ENCODE measurements at regions not wholly inside any gene's neighbourhood (a gene's known extent, or its start where the extent isn't known, plus 50 kb on each side); places are given as distances from the start of the nearest gene placed in this dataset.

- Histone ChIP-seq H3K4me3 (ENCODE audit: low read length) (no peak overlapping the region), H3K9ac (ENCODE audit: low read depth, low read length) (no peak overlapping the region), H3K4me2 (ENCODE audit: low read length) (no peak overlapping the region), H3K4me1 (ENCODE audit: control insufficient read depth, insufficient read depth, low read length) (no peaks in the 10 kb centered on the region), H3K27me3 (ENCODE audit: control insufficient read depth, insufficient read depth, low read length) (peaks cover 6% of the 10 kb centered on the region), H3K9me3 (replicated peaks; ENCODE audit: low read length) (no peaks in the 10 kb centered on the region), H3K36me3 (ENCODE audit: insufficient read depth, low read length) (no peaks in the 10 kb centered on the region)
Measured at GRCh38 chr20:60132827-60133670, 174.8 kb downstream of the CDH26 start.

GRCh38 chr20:60135276-60135675 lies 177.1 kb downstream of the CDH26 start:
- H3K27me3 ChIP-seq (ENCODE audit: control insufficient read depth, insufficient read depth, low read length): peaks cover 4% of the 10 kb centered on the region
- H3K4me2 ChIP-seq (ENCODE audit: low read length): no peak overlapping the region
- H3K4me3 ChIP-seq (ENCODE audit: low read length): no peak overlapping the region
- no peaks in the 10 kb centered on the region for H3K36me3 ChIP-seq (ENCODE audit: insufficient read depth, low read length)
- H3K4me1 ChIP-seq (ENCODE audit: control insufficient read depth, insufficient read depth, low read length): no peaks in the 10 kb centered on the region
- H3K9me3 ChIP-seq (replicated peaks; ENCODE audit: low read length): no peaks in the 10 kb centered on the region
- H3K9ac ChIP-seq (ENCODE audit: low read depth, low read length): no peak overlapping the region

- Histone ChIP-seq H3K9me3 (replicated peaks; ENCODE audit: low read length) (no peaks in the 10 kb centered on the region), H3K4me1 (ENCODE audit: control insufficient read depth, insufficient read depth, low read length) (no peaks in the 10 kb centered on the region)
Measured at GRCh38 chr20:60136645-60137401, 178.6 kb downstream of the CDH26 start.

GRCh38 chr20:60137657-60138245 lies 179.5 kb downstream of the CDH26 start:
- Histone ChIP-seq H3K4me2 (ENCODE audit: low read length) (peak overlapping the region; percentile 43), H3K36me3 (ENCODE audit: insufficient read depth, low read length) (no peaks in the 10 kb centered on the region), H3K4me1 (ENCODE audit: control insufficient read depth, insufficient read depth, low read length) (no peaks in the 10 kb centered on the region), H3K9ac (ENCODE audit: low read depth, low read length) (peak overlapping the region; percentile 64), H3K4me3 (ENCODE audit: low read length) (peak overlapping the region; percentile 69), H3K27me3 (ENCODE audit: control insufficient read depth, insufficient read depth, low read length) (peaks cover 9% of the 10 kb centered on the region), H3K9me3 (replicated peaks; ENCODE audit: low read length) (no peaks in the 10 kb centered on the region)

More at GRCh38 chr20:60136645-60137401, 178.6 kb downstream of the CDH26 start:
- H3K36me3 ChIP-seq (ENCODE audit: insufficient read depth, low read length): no peaks in the 10 kb centered on the region
- H3K9ac ChIP-seq (ENCODE audit: low read depth, low read length): no peak overlapping the region
- peaks cover 6% of the 10 kb centered on the region for H3K27me3 ChIP-seq (ENCODE audit: control insufficient read depth, insufficient read depth, low read length)
- no peak overlapping the region for H3K4me2 ChIP-seq (ENCODE audit: low read length)
- H3K4me3 ChIP-seq (ENCODE audit: low read length): no peak overlapping the region

GRCh38 chr20:60138256-60139220 lies 180.3 kb downstream of the CDH26 start:
- H3K36me3 ChIP-seq (ENCODE audit: insufficient read depth, low read length): no peaks in the 10 kb centered on the region
- no peaks in the 10 kb centered on the region for H3K4me1 ChIP-seq (ENCODE audit: control insufficient read depth, insufficient read depth, low read length)
- H3K4me2 ChIP-seq (ENCODE audit: low read length): peak overlapping the region; percentile 43
- peak overlapping the region; percentile 64 for H3K9ac ChIP-seq (ENCODE audit: low read depth, low read length)
- H3K9me3 ChIP-seq (replicated peaks; ENCODE audit: low read length): no peaks in the 10 kb centered on the region
- peak overlapping the region; percentile 69 for H3K4me3 ChIP-seq (ENCODE audit: low read length)
- H3K27me3 ChIP-seq (ENCODE audit: control insufficient read depth, insufficient read depth, low read length): peaks cover 15% of the 10 kb centered on the region

GRCh38 chr20:60139663-60140446 lies 181.6 kb downstream of the CDH26 start:
- Histone ChIP-seq H3K36me3 (ENCODE audit: insufficient read depth, low read length) (no peaks in the 10 kb centered on the region), H3K27me3 (ENCODE audit: control insufficient read depth, insufficient read depth, low read length) (peaks cover 18% of the 10 kb centered on the region), H3K4me3 (ENCODE audit: low read length) (no peak overlapping the region), H3K4me2 (ENCODE audit: low read length) (no peak overlapping the region), H3K9ac (ENCODE audit: low read depth, low read length) (no peak overlapping the region), H3K4me1 (ENCODE audit: control insufficient read depth, insufficient read depth, low read length) (no peaks in the 10 kb centered on the region), H3K9me3 (replicated peaks; ENCODE audit: low read length) (no peaks in the 10 kb centered on the region)

GRCh38 chr20:60142587-60142986 lies 184.4 kb downstream of the CDH26 start:
- H3K9ac ChIP-seq (ENCODE audit: low read depth, low read length): no peak overlapping the region
- no peaks in the 10 kb centered on the region for H3K36me3 ChIP-seq (ENCODE audit: insufficient read depth, low read length)
- no peak overlapping the region for H3K4me2 ChIP-seq (ENCODE audit: low read length)
- no peaks in the 10 kb centered on the region for H3K9me3 ChIP-seq (replicated peaks; ENCODE audit: low read length)
- no peaks in the 10 kb centered on the region for H3K4me1 ChIP-seq (ENCODE audit: control insufficient read depth, insufficient read depth, low read length)
- H3K4me3 ChIP-seq (ENCODE audit: low read length): no peak overlapping the region
- H3K27me3 ChIP-seq (ENCODE audit: control insufficient read depth, insufficient read depth, low read length): peaks cover 18% of the 10 kb centered on the region

GRCh38 chr20:60143261-60143842 lies 185.1 kb downstream of the CDH26 start:
- H3K4me2 ChIP-seq (ENCODE audit: low read length): no peak overlapping the region
- H3K4me1 ChIP-seq (ENCODE audit: control insufficient read depth, insufficient read depth, low read length): no peaks in the 10 kb centered on the region
- no peaks in the 10 kb centered on the region for H3K36me3 ChIP-seq (ENCODE audit: insufficient read depth, low read length)
- H3K9me3 ChIP-seq (replicated peaks; ENCODE audit: low read length): no peaks in the 10 kb centered on the region
- H3K27me3 ChIP-seq (ENCODE audit: control insufficient read depth, insufficient read depth, low read length): peaks cover 18% of the 10 kb centered on the region
- H3K9ac ChIP-seq (ENCODE audit: low read depth, low read length): no peak overlapping the region
- H3K4me3 ChIP-seq (ENCODE audit: low read length): no peak overlapping the region

- peaks cover 18% of the 10 kb centered on the region for H3K27me3 ChIP-seq (ENCODE audit: control insufficient read depth, insufficient read depth, low read length)
- H3K4me3 ChIP-seq (ENCODE audit: low read length): no peak overlapping the region
- H3K4me1 ChIP-seq (ENCODE audit: control insufficient read depth, insufficient read depth, low read length): no peaks in the 10 kb centered on the region
- H3K9me3 ChIP-seq (replicated peaks; ENCODE audit: low read length): no peaks in the 10 kb centered on the region
- H3K9ac ChIP-seq (ENCODE audit: low read depth, low read length): no peak overlapping the region
- H3K36me3 ChIP-seq (ENCODE audit: insufficient read depth, low read length): no peaks in the 10 kb centered on the region
- no peak overlapping the region for H3K4me2 ChIP-seq (ENCODE audit: low read length)
Measured at GRCh38 chr20:60144404-60144803, 186.2 kb downstream of the CDH26 start.

- Histone ChIP-seq H3K4me2 (ENCODE audit: low read length) (no peak overlapping the region), H3K4me3 (ENCODE audit: low read length) (no peak overlapping the region), H3K27me3 (ENCODE audit: control insufficient read depth, insufficient read depth, low read length) (peaks cover 22% of the 10 kb centered on the region), H3K9me3 (replicated peaks; ENCODE audit: low read length) (no peaks in the 10 kb centered on the region), H3K36me3 (ENCODE audit: insufficient read depth, low read length) (no peaks in the 10 kb centered on the region), H3K4me1 (ENCODE audit: control insufficient read depth, insufficient read depth, low read length) (no peaks in the 10 kb centered on the region), H3K9ac (ENCODE audit: low read depth, low read length) (no peak overlapping the region)
Measured at GRCh38 chr20:60144974-60145527, 186.8 kb downstream of the CDH26 start.
